ENCODE measurements at regions not wholly inside any gene's neighbourhood (a gene's known extent, or its start where the extent isn't known, plus 50 kb on each side); places are given as distances from the start of the nearest gene placed in this dataset.

DNA sequence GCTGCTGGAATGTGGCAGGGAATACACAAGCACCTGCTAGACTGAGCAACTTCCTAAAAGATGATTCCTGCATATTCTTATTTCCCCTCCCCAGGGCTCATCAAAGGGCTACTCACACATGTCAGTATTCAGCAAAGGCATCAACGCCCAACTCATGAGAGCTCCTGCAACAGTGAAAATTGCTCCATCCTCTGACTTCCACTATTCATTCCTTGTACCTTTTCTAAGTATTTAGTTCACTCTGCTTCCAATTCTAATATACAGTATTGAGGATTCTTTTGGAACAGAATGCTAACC lies 84.1 kb downstream of the SCN11A start:
- no peak for DNase-seq (ENCODE audit: low spot score)
- H3K36me3 Mint-ChIP-seq = no peaks in the 10 kb centered on the region
- H3K4me3 Mint-ChIP-seq = no peak overlapping the region
- POLR2A ChIA-PET = no interaction called here
- no peaks in the 10 kb centered on the region for H3K27me3 Mint-ChIP-seq (ENCODE audit: low read depth)
- H3K27ac Mint-ChIP-seq = no peak overlapping the region
- H3K4me1 Mint-ChIP-seq = peaks cover 11% of the 10 kb centered on the region
- H3K9me3 Mint-ChIP-seq = no peaks in the 10 kb centered on the region
- CTCF ChIA-PET = interaction anchor here (1.1 kb wide), 1 partner anchor 32 kb away, joined by 4 read pairs; no protein-coding TSS in a partner anchor
- no peak for ATAC-seq
- TF ChIP-seq ZBTB21 (CRISPR knock-in tag; IDR thresholded peaks at IDR 0.05; ENCODE audit: borderline replicate concordance) (no peak), ZNF232 (CRISPR knock-in tag; IDR thresholded peaks at IDR 0.05) (no peak), GTF2I (CRISPR knock-in tag; conservative IDR thresholded peaks at IDR 0.05) (no peak), KAT7 (CRISPR knock-in tag; IDR thresholded peaks at IDR 0.05; ENCODE audit: borderline replicate concordance) (no peak), OVOL2 (CRISPR knock-in tag; IDR thresholded peaks at IDR 0.05; ENCODE audit: borderline replicate concordance) (no peak), NFE2L1 (CRISPR knock-in tag; IDR thresholded peaks at IDR 0.05) (no peak), SP1 (CRISPR knock-in tag; conservative IDR thresholded peaks at IDR 0.05) (no peak)
- TF ChIP-seq, protein P1, sequence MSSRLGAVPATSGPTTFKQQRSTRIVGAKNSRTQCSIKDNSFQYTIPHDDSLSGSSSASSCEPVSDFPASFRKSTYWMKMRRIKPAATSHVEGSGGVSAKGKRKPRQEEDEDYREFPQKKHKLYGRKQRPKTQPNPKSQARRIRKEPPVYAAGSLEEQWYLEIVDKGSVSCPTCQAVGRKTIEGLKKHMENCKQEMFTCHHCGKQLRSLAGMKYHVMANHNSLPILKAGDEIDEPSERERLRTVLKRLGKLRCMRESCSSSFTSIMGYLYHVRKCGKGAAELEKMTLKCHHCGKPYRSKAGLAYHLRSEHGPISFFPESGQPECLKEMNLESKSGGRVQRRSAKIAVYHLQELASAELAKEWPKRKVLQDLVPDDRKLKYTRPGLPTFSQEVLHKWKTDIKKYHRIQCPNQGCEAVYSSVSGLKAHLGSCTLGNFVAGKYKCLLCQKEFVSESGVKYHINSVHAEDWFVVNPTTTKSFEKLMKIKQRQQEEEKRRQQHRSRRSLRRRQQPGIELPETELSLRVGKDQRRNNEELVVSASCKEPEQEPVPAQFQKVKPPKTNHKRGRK (CRISPR knock-in tag; IDR thresholded peaks at IDR 0.05; ENCODE audit: borderline replicate concordance) = no peak
- TF ChIP-seq, protein P2, sequence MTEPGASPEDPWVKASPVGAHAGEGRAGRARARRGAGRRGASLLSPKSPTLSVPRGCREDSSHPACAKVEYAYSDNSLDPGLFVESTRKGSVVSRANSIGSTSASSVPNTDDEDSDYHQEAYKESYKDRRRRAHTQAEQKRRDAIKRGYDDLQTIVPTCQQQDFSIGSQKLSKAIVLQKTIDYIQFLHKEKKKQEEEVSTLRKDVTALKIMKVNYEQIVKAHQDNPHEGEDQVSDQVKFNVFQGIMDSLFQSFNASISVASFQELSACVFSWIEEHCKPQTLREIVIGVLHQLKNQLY (CRISPR knock-in tag; IDR thresholded peaks at IDR 0.05) = no peak
- TF ChIP-seq, protein P3, sequence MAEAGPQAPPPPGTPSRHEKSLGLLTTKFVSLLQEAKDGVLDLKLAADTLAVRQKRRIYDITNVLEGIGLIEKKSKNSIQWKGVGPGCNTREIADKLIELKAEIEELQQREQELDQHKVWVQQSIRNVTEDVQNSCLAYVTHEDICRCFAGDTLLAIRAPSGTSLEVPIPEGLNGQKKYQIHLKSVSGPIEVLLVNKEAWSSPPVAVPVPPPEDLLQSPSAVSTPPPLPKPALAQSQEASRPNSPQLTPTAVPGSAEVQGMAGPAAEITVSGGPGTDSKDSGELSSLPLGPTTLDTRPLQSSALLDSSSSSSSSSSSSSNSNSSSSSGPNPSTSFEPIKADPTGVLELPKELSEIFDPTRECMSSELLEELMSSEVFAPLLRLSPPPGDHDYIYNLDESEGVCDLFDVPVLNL (CRISPR knock-in tag; IDR thresholded peaks at IDR 0.05; ENCODE audit: borderline replicate concordance, low read depth) = no peak
- TF ChIP-seq, protein P4, sequence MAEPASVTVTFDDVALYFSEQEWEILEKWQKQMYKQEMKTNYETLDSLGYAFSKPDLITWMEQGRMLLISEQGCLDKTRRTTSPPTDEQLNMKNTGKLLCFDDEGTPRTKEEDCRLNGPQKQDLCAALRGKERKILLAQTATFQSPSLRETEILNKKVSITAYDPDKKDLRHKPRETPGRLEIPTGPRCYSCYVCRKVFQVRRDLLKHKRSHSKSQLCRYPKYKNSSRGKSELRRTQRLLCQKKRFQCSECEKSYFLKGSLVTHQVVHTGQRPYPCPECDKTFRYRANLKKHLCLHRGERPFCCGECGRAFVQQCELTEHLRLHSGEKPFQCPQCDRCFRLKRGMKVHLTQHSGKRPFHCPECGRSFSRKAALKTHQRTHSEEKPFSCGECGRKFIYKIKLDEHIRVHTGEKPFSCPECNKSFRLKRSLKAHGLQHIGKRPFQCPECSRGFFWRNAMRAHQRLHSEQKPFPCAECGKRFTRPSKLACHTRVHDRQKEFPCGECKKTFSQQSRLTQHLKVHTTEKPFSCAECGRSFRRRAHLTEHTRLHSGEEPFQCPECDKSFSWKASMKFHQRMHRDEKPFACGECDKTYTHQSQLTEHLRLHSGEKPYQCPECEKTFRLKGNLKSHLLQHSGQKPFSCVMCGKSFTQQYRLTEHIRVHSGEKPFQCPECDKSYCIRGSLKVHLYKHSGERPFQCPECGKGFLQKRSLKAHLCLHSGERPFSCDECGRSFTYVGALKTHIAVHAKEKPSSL (CRISPR knock-in tag; conservative IDR thresholded peaks at IDR 0.05) = no peak
- TF ChIP-seq, protein P5, sequence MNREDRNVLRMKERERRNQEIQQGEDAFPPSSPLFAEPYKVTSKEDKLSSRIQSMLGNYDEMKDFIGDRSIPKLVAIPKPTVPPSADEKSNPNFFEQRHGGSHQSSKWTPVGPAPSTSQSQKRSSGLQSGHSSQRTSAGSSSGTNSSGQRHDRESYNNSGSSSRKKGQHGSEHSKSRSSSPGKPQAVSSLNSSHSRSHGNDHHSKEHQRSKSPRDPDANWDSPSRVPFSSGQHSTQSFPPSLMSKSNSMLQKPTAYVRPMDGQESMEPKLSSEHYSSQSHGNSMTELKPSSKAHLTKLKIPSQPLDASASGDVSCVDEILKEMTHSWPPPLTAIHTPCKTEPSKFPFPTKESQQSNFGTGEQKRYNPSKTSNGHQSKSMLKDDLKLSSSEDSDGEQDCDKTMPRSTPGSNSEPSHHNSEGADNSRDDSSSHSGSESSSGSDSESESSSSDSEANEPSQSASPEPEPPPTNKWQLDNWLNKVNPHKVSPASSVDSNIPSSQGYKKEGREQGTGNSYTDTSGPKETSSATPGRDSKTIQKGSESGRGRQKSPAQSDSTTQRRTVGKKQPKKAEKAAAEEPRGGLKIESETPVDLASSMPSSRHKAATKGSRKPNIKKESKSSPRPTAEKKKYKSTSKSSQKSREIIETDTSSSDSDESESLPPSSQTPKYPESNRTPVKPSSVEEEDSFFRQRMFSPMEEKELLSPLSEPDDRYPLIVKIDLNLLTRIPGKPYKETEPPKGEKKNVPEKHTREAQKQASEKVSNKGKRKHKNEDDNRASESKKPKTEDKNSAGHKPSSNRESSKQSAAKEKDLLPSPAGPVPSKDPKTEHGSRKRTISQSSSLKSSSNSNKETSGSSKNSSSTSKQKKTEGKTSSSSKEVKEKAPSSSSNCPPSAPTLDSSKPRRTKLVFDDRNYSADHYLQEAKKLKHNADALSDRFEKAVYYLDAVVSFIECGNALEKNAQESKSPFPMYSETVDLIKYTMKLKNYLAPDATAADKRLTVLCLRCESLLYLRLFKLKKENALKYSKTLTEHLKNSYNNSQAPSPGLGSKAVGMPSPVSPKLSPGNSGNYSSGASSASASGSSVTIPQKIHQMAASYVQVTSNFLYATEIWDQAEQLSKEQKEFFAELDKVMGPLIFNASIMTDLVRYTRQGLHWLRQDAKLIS (CRISPR knock-in tag; IDR thresholded peaks at IDR 0.05; ENCODE audit: borderline replicate concordance) = no peak
- TF ChIP-seq, protein P6, sequence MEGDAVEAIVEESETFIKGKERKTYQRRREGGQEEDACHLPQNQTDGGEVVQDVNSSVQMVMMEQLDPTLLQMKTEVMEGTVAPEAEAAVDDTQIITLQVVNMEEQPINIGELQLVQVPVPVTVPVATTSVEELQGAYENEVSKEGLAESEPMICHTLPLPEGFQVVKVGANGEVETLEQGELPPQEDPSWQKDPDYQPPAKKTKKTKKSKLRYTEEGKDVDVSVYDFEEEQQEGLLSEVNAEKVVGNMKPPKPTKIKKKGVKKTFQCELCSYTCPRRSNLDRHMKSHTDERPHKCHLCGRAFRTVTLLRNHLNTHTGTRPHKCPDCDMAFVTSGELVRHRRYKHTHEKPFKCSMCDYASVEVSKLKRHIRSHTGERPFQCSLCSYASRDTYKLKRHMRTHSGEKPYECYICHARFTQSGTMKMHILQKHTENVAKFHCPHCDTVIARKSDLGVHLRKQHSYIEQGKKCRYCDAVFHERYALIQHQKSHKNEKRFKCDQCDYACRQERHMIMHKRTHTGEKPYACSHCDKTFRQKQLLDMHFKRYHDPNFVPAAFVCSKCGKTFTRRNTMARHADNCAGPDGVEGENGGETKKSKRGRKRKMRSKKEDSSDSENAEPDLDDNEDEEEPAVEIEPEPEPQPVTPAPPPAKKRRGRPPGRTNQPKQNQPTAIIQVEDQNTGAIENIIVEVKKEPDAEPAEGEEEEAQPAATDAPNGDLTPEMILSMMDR (IDR thresholded peaks at IDR 0.05) = no peak
- TF ChIP-seq, protein P7, sequence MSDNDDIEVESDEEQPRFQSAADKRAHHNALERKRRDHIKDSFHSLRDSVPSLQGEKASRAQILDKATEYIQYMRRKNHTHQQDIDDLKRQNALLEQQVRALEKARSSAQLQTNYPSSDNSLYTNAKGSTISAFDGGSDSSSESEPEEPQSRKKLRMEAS (CRISPR knock-in tag; IDR thresholded peaks at IDR 0.05) = no peak
- TF ChIP-seq, protein P8, sequence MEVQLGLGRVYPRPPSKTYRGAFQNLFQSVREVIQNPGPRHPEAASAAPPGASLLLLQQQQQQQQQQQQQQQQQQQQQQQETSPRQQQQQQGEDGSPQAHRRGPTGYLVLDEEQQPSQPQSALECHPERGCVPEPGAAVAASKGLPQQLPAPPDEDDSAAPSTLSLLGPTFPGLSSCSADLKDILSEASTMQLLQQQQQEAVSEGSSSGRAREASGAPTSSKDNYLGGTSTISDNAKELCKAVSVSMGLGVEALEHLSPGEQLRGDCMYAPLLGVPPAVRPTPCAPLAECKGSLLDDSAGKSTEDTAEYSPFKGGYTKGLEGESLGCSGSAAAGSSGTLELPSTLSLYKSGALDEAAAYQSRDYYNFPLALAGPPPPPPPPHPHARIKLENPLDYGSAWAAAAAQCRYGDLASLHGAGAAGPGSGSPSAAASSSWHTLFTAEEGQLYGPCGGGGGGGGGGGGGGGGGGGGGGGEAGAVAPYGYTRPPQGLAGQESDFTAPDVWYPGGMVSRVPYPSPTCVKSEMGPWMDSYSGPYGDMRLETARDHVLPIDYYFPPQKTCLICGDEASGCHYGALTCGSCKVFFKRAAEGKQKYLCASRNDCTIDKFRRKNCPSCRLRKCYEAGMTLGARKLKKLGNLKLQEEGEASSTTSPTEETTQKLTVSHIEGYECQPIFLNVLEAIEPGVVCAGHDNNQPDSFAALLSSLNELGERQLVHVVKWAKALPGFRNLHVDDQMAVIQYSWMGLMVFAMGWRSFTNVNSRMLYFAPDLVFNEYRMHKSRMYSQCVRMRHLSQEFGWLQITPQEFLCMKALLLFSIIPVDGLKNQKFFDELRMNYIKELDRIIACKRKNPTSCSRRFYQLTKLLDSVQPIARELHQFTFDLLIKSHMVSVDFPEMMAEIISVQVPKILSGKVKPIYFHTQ (CRISPR knock-in tag; IDR thresholded peaks at IDR 0.05) = no peak
- TF ChIP-seq, protein P9, sequence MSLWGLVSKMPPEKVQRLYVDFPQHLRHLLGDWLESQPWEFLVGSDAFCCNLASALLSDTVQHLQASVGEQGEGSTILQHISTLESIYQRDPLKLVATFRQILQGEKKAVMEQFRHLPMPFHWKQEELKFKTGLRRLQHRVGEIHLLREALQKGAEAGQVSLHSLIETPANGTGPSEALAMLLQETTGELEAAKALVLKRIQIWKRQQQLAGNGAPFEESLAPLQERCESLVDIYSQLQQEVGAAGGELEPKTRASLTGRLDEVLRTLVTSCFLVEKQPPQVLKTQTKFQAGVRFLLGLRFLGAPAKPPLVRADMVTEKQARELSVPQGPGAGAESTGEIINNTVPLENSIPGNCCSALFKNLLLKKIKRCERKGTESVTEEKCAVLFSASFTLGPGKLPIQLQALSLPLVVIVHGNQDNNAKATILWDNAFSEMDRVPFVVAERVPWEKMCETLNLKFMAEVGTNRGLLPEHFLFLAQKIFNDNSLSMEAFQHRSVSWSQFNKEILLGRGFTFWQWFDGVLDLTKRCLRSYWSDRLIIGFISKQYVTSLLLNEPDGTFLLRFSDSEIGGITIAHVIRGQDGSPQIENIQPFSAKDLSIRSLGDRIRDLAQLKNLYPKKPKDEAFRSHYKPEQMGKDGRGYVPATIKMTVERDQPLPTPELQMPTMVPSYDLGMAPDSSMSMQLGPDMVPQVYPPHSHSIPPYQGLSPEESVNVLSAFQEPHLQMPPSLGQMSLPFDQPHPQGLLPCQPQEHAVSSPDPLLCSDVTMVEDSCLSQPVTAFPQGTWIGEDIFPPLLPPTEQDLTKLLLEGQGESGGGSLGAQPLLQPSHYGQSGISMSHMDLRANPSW (CRISPR knock-in tag; conservative IDR thresholded peaks at IDR 0.05; ENCODE audit: low read depth) = no peak
- TF ChIP-seq, protein P10, sequence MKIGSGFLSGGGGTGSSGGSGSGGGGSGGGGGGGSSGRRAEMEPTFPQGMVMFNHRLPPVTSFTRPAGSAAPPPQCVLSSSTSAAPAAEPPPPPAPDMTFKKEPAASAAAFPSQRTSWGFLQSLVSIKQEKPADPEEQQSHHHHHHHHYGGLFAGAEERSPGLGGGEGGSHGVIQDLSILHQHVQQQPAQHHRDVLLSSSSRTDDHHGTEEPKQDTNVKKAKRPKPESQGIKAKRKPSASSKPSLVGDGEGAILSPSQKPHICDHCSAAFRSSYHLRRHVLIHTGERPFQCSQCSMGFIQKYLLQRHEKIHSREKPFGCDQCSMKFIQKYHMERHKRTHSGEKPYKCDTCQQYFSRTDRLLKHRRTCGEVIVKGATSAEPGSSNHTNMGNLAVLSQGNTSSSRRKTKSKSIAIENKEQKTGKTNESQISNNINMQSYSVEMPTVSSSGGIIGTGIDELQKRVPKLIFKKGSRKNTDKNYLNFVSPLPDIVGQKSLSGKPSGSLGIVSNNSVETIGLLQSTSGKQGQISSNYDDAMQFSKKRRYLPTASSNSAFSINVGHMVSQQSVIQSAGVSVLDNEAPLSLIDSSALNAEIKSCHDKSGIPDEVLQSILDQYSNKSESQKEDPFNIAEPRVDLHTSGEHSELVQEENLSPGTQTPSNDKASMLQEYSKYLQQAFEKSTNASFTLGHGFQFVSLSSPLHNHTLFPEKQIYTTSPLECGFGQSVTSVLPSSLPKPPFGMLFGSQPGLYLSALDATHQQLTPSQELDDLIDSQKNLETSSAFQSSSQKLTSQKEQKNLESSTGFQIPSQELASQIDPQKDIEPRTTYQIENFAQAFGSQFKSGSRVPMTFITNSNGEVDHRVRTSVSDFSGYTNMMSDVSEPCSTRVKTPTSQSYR (CRISPR knock-in tag; IDR thresholded peaks at IDR 0.05) = no peak

Data from WTC11 (cell line).